SK-N-SH (cell line): ENCODE measurements at regions not wholly inside any gene's neighbourhood (a gene's known extent, or its start where the extent isn't known, plus 50 kb on each side); places are given as distances from the start of the nearest gene placed in this dataset.

Experiments used
- YY1 ChIP-seq: IDR thresholded peaks from 2 replicates; pipeline ENCODE4 v1.4.0; 2012; ENCODE audit warnings: low read depth, mild to moderate bottlenecking
- TF ChIP-seq, protein P1 (sequence below): fragments of 200-600 bp; sonication (generic); IDR thresholded peaks from 2 replicates; pipeline ENCODE4 v1.6.1; 2017; ENCODE audit warnings: antibody characterized with exemption, mild to moderate bottlenecking, moderate library complexity

DNA sequence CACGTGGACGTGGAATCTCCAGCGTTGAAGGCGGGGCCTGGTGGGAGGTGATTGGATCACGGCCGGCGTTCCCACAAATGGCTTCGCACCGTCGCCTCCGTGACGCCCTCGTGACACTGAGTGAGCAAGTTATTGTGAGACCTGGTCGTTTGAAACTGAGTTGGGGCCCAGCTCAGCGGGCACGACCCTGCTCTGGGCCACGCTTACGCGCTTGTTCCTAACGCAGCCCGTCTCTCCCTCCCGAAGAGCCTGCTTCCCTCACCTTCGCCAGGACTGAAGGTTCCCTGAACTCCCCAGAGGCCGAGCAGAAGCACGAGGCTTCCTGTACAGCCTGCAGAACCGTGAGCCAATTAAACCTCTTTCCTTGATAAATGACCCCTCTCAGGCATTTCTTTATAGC is 121.8 kb downstream of the RTP5 start:
- TF ChIP-seq, protein P1, sequence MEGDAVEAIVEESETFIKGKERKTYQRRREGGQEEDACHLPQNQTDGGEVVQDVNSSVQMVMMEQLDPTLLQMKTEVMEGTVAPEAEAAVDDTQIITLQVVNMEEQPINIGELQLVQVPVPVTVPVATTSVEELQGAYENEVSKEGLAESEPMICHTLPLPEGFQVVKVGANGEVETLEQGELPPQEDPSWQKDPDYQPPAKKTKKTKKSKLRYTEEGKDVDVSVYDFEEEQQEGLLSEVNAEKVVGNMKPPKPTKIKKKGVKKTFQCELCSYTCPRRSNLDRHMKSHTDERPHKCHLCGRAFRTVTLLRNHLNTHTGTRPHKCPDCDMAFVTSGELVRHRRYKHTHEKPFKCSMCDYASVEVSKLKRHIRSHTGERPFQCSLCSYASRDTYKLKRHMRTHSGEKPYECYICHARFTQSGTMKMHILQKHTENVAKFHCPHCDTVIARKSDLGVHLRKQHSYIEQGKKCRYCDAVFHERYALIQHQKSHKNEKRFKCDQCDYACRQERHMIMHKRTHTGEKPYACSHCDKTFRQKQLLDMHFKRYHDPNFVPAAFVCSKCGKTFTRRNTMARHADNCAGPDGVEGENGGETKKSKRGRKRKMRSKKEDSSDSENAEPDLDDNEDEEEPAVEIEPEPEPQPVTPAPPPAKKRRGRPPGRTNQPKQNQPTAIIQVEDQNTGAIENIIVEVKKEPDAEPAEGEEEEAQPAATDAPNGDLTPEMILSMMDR = no peak
- TF ChIP-seq YY1 = no peak
